PC-9 (cell line): ENCODE measurements at regions not wholly inside any gene's neighbourhood (a gene's known extent, or its start where the extent isn't known, plus 50 kb on each side); places are given as distances from the start of the nearest gene placed in this dataset.

Experiments used
- BruUV-seq: library from RNA; stranded (reverse); fragments of 400-500 nt; replicated peaks from 2 replicates; lab custom pipeline; 2021; lab: Mats Ljungman, UMichigan
- CTCF ChIA-PET: fragments of 300-600 bp; sonication (Branson Sonifier 250); formaldehyde crosslinking; loops from one replicate; lab custom pipeline; 2022; ENCODE audit warnings: antibody characterized with exemption; lab: Charles Lee
- POLR2A ChIA-PET: fragments of 300-600 bp; sonication (Branson Sonifier 250); formaldehyde crosslinking; loops from one replicate; lab custom pipeline; 2022; ENCODE audit warnings: antibody characterized with exemption; ENCODE audit not compliant: unreplicated experiment; lab: Charles Lee
- DNase-seq, 2 experiments: peaks; one replicate each; pipeline versions ENCODE4 v3.0.0 to v3.0.0-alpha.2; 2015 to 2022; ENCODE audit warnings: mixed read lengths in 1 of 2
- H2AFZ ChIP-seq: fragments of 200-600 bp; sonication (generic); 2 replicates; pipeline ENCODE4 v1.8.1; 2017; ENCODE audit warnings: antibody characterized with exemption
- H3F3A ChIP-seq: fragments of 200-600 bp; sonication (generic); 2 replicates; pipeline ENCODE4 v1.8.1; 2017; ENCODE audit warnings: antibody characterized with exemption, mild to moderate bottlenecking, low read depth; ENCODE audit not compliant: insufficient read depth
- H3K27ac ChIP-seq: fragments of 200-600 bp; sonication (generic); 2 replicates; pipeline ENCODE4 v1.6.1; 2016; ENCODE audit warnings: mixed run types
- H3K27me3 ChIP-seq: fragments of 200-600 bp; sonication (generic); 2 replicates; pipeline ENCODE4 v1.6.1; 2016; ENCODE audit warnings: low read depth, mixed run types; ENCODE audit not compliant: insufficient read depth
- H3K36me3 ChIP-seq: fragments of 200-600 bp; sonication (generic); 2 replicates; pipeline ENCODE4 v1.6.1; 2016; ENCODE audit warnings: low read depth, mixed run types
- H3K4me1 ChIP-seq: fragments of 200-600 bp; sonication (generic); replicated peaks from 2 replicates; pipeline ENCODE4 v1.6.1; 2016; ENCODE audit warnings: mixed run types; ENCODE audit not compliant: insufficient read depth
- H3K4me2 ChIP-seq: fragments of 200-600 bp; sonication (generic); 2 replicates; pipeline ENCODE4 v1.6.1; 2017; ENCODE audit warnings: mixed run types
- H3K4me3 ChIP-seq: fragments of 200-600 bp; sonication (generic); 2 replicates; pipeline ENCODE4 v1.6.1; 2016; ENCODE audit warnings: mixed run types
- H3K79me2 ChIP-seq: fragments of 200-600 bp; sonication (generic); 2 replicates; pipeline ENCODE4 v1.6.1; 2017; ENCODE audit warnings: low read depth, mixed run types
- H3K9me2 ChIP-seq: fragments of 200-600 bp; sonication (generic); 2 replicates; pipeline ENCODE4 v1.8.1; 2017; ENCODE audit warnings: mild to moderate bottlenecking; ENCODE audit not compliant: insufficient read depth
- H3K9me3 ChIP-seq: fragments of 200-600 bp; sonication (generic); 2 replicates; pipeline ENCODE4 v1.8.1; 2016; ENCODE audit warnings: low read depth; ENCODE audit not compliant: insufficient read depth
- H4K20me1 ChIP-seq: fragments of 200-600 bp; sonication (generic); 2 replicates; pipeline ENCODE4 v1.8.1; 2017; ENCODE audit not compliant: insufficient read depth
- EZH2 ChIP-seq: fragments of 200-600 bp; sonication (generic); IDR thresholded peaks from 2 replicates; pipeline ENCODE4 v1.8.0; 2017; ENCODE audit warnings: antibody characterized with exemption, low read depth
- intact Hi-C: fragments of 100-400 bp; cut with micrococcal nuclease; formaldehyde crosslinking; loops from one replicate; pipeline ENCODE4 v1.10.0; 2022; ENCODE audit not compliant: unreplicated experiment
- TF ChIP-seq, protein P1 (sequence below): fragments of 200-600 bp; sonication (generic); conservative IDR thresholded peaks from 2 replicates; pipeline ENCODE4 v1.6.1; 2017; ENCODE audit warnings: mixed run types, antibody characterized with exemption, mild to moderate bottlenecking, moderate library complexity

DNA sequence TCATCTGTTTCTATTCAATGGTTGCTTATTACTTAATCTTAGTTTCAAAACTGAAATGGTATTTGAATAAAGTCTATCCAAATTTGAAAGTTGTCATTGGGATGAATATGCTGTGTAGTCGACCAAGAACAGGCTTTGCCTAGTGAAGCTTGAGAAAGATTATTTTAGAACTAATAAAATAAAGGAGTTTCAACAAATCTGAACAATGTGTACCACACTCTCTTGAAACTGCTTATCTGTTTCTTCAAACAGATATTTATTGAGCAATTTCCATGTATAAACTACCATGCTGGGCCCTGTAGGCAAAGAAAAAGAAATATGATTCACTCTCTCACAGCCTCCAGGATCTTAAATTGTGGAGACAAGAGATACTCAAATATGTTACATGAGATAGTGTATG, 174.4 kb downstream of the OGFRL1 start:
- intact Hi-C loops: no loop called here
- no peaks in the 10 kb centered on the region for H3K79me2 ChIP-seq
- no peaks in the 10 kb centered on the region for H3K9me2 ChIP-seq
- POLR2A ChIA-PET: interaction anchor here (0.7 kb wide), 1 partner anchor 55 kb away, joined by 3 read pairs; no protein-coding TSS in a partner anchor
- peaks cover 18% of the 10 kb centered on the region for H3K9me3 ChIP-seq
- H3K27ac ChIP-seq: no peak overlapping the region
- H3K36me3 ChIP-seq: no peaks in the 10 kb centered on the region
- no TSS peak for BruUV-seq
- no peaks in the 10 kb centered on the region for H3F3A ChIP-seq
- no peak overlapping the region for H3K4me2 ChIP-seq
- DNase-seq: no peak
- peaks cover 3% of the 10 kb centered on the region; the same call in 1 of the 2 replicates for H3K4me1 ChIP-seq
- H4K20me1 ChIP-seq: no peaks in the 10 kb centered on the region
- H3K27me3 ChIP-seq: no peaks in the 10 kb centered on the region
- CTCF ChIA-PET: no interaction called here
- TF ChIP-seq EZH2: no peak
- TF ChIP-seq, protein P1, sequence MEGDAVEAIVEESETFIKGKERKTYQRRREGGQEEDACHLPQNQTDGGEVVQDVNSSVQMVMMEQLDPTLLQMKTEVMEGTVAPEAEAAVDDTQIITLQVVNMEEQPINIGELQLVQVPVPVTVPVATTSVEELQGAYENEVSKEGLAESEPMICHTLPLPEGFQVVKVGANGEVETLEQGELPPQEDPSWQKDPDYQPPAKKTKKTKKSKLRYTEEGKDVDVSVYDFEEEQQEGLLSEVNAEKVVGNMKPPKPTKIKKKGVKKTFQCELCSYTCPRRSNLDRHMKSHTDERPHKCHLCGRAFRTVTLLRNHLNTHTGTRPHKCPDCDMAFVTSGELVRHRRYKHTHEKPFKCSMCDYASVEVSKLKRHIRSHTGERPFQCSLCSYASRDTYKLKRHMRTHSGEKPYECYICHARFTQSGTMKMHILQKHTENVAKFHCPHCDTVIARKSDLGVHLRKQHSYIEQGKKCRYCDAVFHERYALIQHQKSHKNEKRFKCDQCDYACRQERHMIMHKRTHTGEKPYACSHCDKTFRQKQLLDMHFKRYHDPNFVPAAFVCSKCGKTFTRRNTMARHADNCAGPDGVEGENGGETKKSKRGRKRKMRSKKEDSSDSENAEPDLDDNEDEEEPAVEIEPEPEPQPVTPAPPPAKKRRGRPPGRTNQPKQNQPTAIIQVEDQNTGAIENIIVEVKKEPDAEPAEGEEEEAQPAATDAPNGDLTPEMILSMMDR: no peak
- no peak overlapping the region for H3K4me3 ChIP-seq
- no peak overlapping the region for H2AFZ ChIP-seq

DNA sequence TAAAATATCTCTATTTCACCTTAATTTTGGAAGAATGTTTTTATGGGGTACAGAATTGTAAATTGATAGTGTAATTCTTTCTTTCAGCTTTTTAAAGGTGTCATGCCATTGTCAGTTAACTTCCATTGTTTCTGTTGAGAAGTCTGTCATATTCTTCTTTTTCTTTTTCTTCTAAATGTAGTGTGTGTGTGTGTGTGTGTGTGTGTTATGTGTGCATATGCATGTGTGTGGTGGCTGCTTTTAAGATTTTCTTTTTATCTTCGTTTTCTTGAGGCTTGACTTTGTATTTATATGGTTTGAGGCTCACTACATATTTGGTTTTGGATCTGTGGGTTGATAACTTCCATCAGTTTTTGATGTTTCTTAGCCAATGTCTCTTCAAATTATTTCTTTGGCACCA, 176.5 kb downstream of the OGFRL1 start:
- Histone ChIP-seq H3K9me2 (no peaks in the 10 kb centered on the region), H3K79me2 (no peaks in the 10 kb centered on the region), H2AFZ (no peak overlapping the region), H3K4me2 (no peak overlapping the region), H3K9me3 (peaks cover 26% of the 10 kb centered on the region), H3F3A (no peaks in the 10 kb centered on the region), H3K27ac (no peak overlapping the region), H4K20me1 (no peaks in the 10 kb centered on the region), H3K4me1 (peaks cover 6% of the 10 kb centered on the region), H3K27me3 (no peaks in the 10 kb centered on the region), H3K36me3 (no peaks in the 10 kb centered on the region), H3K4me3 (no peak overlapping the region)
- DNase-seq: no peak
- POLR2A ChIA-PET: no interaction called here
- CTCF ChIA-PET: no interaction called here
- intact Hi-C loops: no loop called here
- BruUV-seq: no TSS peak
- TF ChIP-seq, protein P1: no peak
- no peak for TF ChIP-seq EZH2

DNA sequence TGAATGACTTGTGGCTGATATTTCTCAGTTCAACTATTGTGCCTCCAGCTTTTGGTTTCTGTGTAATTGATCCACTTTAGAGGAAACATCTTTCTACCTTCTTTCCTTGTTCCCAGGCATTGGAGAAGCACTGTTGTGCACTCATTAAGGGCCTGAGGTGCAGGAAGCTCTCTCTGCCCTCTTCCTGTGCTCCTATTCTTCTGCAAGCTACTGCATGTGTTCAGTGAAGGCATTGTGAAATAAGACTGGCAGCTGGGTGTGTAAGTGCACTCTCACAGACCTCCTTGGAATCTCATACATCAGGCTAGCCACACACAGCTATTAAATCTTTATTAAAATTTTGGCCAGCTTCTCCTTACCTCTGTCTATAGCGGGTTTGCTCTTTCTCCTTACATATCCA, 177.8 kb downstream of the OGFRL1 start:
- H4K20me1 ChIP-seq: no peaks in the 10 kb centered on the region
- BruUV-seq: no TSS peak
- peaks cover 32% of the 10 kb centered on the region for H3K9me3 ChIP-seq
- no peak overlapping the region for H3K27ac ChIP-seq
- H2AFZ ChIP-seq: no peak overlapping the region
- ChIA-PET CTCF (no interaction called here), POLR2A (no interaction called here)
- no peaks in the 10 kb centered on the region for H3F3A ChIP-seq
- no peak overlapping the region for H3K4me2 ChIP-seq
- no peaks in the 10 kb centered on the region for H3K27me3 ChIP-seq
- TF ChIP-seq, protein P1: no peak
- TF ChIP-seq EZH2: no peak
- no peaks in the 10 kb centered on the region for H3K9me2 ChIP-seq
- peaks cover 6% of the 10 kb centered on the region for H3K4me1 ChIP-seq
- H3K36me3 ChIP-seq: no peaks in the 10 kb centered on the region
- H3K79me2 ChIP-seq: no peaks in the 10 kb centered on the region
- H3K4me3 ChIP-seq: no peak overlapping the region
- intact Hi-C loops: no loop called here
- no peak for DNase-seq
